Motor neuron (in vitro differentiated cells): ENCODE measurements at regions not wholly inside any gene's neighbourhood (a gene's known extent, or its start where the extent isn't known, plus 50 kb on each side); places are given as distances from the start of the nearest gene placed in this dataset.
"Not testable (repeated sequence)": the region's sequence is repeated elsewhere in the genome, so short reads cannot be mapped to it uniquely, and the experiment has no call there.

ENCODE experiments used
- ATAC-seq, 8 experiments: fragments of 200-7000 bp; cut with Tn5 transposase; replicated peaks in 6 of 8; 2 replicates each; pipeline ENCODE4 v1.8.0; 2021; ENCODE audit warnings: mild to moderate bottlenecking in 8 of 8, moderate library complexity in 8 of 8
- H3K27ac ChIP-seq, 2 donors: fragments of 250-450 bp; sonication (Bioruptor Pico); 2 replicates each; pipeline ENCODE4 v1.9.0; 2021; ENCODE audit warnings: antibody characterized with exemption in 2 of 2, mild to moderate bottlenecking in 2 of 2, moderate library complexity in 1 of 2
- H3K4me1 ChIP-seq, 2 donors: fragments of 250-450 bp; sonication (Bioruptor Pico); replicated peaks in 1 of 2; 2 replicates each; pipeline ENCODE4 v1.6.1; 2021; ENCODE audit warnings: antibody characterized with exemption in 2 of 2, mild to moderate bottlenecking in 2 of 2, moderate library complexity in 1 of 2
- H3K4me3 ChIP-seq, 5 donors: fragments of 250-450 bp; sonication (Bioruptor Pico); 2 replicates each; pipeline ENCODE4 v1.9.0; 2021; ENCODE audit warnings: antibody characterized with exemption in 5 of 5, mild to moderate bottlenecking in 5 of 5, moderate library complexity in 4 of 5
- WGBS, 10 experiments: fragments of 450-650 bp; shearing (Covaris generic); methylation state at CpG; one replicate each; pipeline ENCODE4 v1.0.0; 2022; 5-methylcytosine and 5-hydroxymethylcytosine counted together
- in situ Hi-C, 9 experiments: fragments of 400-800 bp; cut with MboI; loops; one replicate each; pipeline ENCODE4 v1.15.0; 2021; ENCODE audit warnings: low sequenced_read_pairs in 9 of 9, low pct_unique_long_range_greater_than_20kb in 2 of 9; ENCODE audit not compliant: unreplicated experiment in 9 of 9

- 13 to 93% (median 67%) methylated on average over 1 to 2 of the region's 2 CpGs; no CpG with 5 or more reads in 1 of the 10 experiments for WGBS, 10 experiments
- no peak overlapping the region for H3K4me3 ChIP-seq
- H3K27ac ChIP-seq, result no peak overlapping the region
- no peaks in the 10 kb centered on the region for H3K4me1 ChIP-seq
- no peak for ATAC-seq
- in situ Hi-C loops, result no loop called here
Observed at GRCh38 chr12:88876857-88877256, 296.6 kb upstream of the KITLG start.

- Histone ChIP-seq H3K27ac (no peak overlapping the region), H3K4me3 (no peak overlapping the region), H3K4me1 (no peaks in the 10 kb centered on the region)
- WGBS, 10 experiments, result 0 to 68% (median 48%) methylated on average over 1 to 3 of the region's 3 CpGs
- in situ Hi-C loops, result no loop called here
- no peak for ATAC-seq
Observed at GRCh38 chr12:88870000-88870737, 289.9 kb upstream of the KITLG start.

- in situ Hi-C loops, result no loop called here
- ATAC-seq, result peak in 3 of 8 experiments; percentile 34 to 54 (median 41)
- H3K4me1 ChIP-seq, result peaks cover 3 to 4% of the 10 kb centered on the region in 2 donors
- no peak overlapping the region for H3K4me3 ChIP-seq
- H3K27ac ChIP-seq, result no peak overlapping the region
Observed at GRCh38 chr12:88868050-88868449, 287.8 kb upstream of the KITLG start.

GRCh38 chr12:88867510-88867909 lies 287.2 kb upstream of the KITLG start:
- Histone ChIP-seq H3K4me1 (peaks cover 4% of the 10 kb centered on the region in 2 donors), H3K4me3 (no peak overlapping the region), H3K27ac (no peak overlapping the region)
- in situ Hi-C loops, result no loop called here
- WGBS, 10 experiments, result 14 to 92% (median 47%) methylated on average over 2 of the region's 2 CpGs; no CpG with 5 or more reads in 1 of the 10 experiments
- ATAC-seq, result peak in 2 of 8 experiments; percentile 79 to 85

DNA sequence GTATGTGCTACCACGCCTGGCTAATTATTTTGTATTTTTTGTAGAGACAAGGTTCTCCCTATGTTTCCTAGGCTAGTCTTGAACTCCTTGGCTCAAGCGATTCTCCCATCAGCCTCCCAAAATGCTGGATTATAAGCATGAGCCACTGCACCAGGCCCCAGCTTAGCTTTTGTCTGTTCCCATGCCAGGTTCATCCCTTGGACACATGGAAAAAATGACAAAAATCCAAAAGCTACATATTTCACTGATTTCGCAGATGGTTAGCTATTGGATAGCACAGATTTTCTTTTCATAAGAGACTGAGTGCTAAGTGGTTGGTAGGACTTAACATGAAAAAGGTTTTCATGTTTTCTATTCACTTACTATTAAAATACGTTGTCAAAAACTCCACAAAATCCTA lies 286.6 kb upstream of the KITLG start:
- in situ Hi-C loops, result no loop called here
- Histone ChIP-seq H3K4me3 (no peak overlapping the region), H3K4me1 (peaks cover 4% of the 10 kb centered on the region in 2 donors), H3K27ac (no peak overlapping the region)
- ATAC-seq, result no peak
- 50 to 96% (median 79%) methylated on average over 1 to 4 of the region's 4 CpGs for WGBS, 10 experiments

DNA sequence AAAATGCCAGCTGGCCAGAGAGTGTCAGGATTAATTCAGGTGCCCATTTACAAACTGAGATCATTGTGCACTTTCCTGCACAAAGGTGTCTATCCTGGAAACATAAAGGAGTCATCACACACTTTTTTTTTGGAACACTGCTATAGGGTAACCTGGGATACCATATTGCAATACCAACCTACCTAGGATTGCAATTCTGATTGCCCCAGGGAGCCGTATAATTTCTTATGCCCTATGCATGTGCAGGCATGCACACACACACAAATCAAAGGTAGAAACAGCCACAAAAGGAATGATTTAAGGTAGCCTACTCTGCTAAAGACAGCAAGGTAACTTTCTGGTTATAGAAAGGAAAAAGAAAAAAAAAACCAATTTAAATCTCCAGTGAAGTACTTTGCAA lies 285.3 kb upstream of the KITLG start:
- 38 to 100% (median 85%) methylated on average over 1 of the region's 1 CpG; no CpG with 5 or more reads in 4 of the 10 experiments for WGBS, 10 experiments
- peaks cover 4% of the 10 kb centered on the region in 2 donors for H3K4me1 ChIP-seq
- no peak overlapping the region for H3K4me3 ChIP-seq
- in situ Hi-C loops, result no loop called here
- ATAC-seq, result no peak
- H3K27ac ChIP-seq, result no peak overlapping the region

DNA sequence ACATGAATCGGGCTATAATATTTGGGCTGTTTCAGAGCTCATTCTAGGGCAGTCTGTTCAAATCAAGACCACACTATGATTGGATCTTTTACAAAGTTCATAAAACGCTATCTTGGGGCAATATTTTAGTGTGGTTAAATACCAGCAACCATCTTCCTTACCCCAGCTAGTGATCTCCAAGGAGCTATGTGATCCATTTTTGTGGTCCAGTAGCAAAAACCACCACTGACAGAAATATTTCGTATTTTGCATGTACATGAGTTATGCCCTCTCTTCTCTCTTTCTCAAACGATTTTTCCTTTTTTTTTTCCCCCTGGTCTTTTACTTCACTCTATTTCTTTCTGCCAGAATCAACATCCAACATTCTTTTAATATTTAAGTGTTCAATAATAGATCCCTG lies 280.6 kb upstream of the KITLG start:
- H3K27ac ChIP-seq, result no peak overlapping the region
- no peak overlapping the region for H3K4me3 ChIP-seq
- in situ Hi-C loops, result no loop called here
- ATAC-seq, result no peak
- 50 to 96% (median 80%) methylated on average over 2 to 4 of the region's 4 CpGs; no CpG with 5 or more reads in 1 of the 10 experiments for WGBS, 10 experiments
- peaks cover 4% of the 10 kb centered on the region in 2 donors for H3K4me1 ChIP-seq

DNA sequence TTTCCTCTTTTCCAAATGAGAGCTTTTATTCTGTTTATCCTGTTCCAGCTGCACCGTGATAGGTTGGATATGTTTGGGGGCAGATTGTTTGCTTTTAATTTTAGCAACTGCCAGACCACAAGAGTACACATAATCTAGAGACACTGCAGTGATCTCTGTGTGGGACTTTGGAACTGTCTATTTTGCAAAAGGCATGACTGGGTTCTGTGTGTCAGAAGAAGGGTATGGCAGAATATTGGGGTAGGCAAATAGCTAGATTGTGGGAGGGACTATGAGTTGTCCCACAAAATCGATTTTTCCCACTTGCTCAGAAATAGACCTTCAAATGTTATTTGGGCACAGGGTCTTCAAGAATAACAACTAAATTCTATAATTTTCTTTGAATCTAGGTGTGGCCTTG lies 275.9 kb upstream of the KITLG start:
- H3K4me3 ChIP-seq, result no peak overlapping the region
- no peaks in the 10 kb centered on the region for H3K4me1 ChIP-seq
- no peak overlapping the region for H3K27ac ChIP-seq
- WGBS, 10 experiments, result 0 to 100% (median 79%) methylated on average over 1 to 2 of the region's 2 CpGs; no CpG with 5 or more reads in 2 of the 10 experiments
- no peak for ATAC-seq
- in situ Hi-C loops, result no loop called here

DNA sequence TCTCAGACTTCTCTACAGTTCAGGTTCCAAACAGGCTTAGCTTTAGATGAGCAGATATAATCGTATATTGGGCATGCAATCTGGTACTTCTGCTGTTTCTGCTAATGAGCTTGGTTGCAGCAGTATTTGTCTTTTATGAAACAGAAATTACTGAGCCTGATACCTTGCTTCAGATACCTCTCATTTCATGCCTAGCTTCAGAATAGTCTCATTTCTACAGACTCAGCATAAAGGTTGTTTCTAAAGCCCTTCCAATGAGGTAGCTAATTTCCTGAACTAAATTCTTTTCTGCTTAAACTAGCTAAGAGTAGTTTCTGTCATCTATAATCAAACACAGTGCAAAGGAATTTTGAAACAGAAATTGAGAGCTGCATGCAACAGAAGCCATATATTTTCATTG lies 275.0 kb upstream of the KITLG start:
- in situ Hi-C loops, result no loop called here
- H3K27ac ChIP-seq, result no peak overlapping the region
- H3K4me1 ChIP-seq, result no peaks in the 10 kb centered on the region
- 20 to 100% (median 88%) methylated on average over 1 of the region's 1 CpG; no CpG with 5 or more reads in 3 of the 10 experiments for WGBS, 10 experiments
- no peak overlapping the region for H3K4me3 ChIP-seq
- ATAC-seq, result no peak

DNA sequence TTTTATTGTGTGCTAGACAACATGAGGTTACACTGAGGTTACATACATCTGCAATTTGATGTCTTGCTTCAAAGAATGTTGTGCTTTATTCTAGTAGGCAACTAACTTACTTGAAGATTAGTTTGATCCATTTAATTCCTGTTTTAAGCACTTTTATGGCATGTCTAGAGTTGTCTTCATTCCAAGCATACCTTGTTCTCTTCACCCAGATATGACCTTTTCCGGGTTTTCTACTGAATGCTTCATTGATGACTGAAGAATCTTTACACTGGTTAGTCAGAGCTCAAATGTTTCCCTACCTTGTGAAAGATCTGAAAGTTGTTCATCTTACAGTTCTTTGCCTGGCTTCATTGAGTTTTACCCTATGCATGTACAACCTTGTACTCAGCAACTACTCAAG lies 274.0 kb upstream of the KITLG start:
- WGBS, 10 experiments, result 0 to 100% (median 18%) methylated on average over 1 of the region's 1 CpG; no CpG with 5 or more reads in 4 of the 10 experiments

DNA sequence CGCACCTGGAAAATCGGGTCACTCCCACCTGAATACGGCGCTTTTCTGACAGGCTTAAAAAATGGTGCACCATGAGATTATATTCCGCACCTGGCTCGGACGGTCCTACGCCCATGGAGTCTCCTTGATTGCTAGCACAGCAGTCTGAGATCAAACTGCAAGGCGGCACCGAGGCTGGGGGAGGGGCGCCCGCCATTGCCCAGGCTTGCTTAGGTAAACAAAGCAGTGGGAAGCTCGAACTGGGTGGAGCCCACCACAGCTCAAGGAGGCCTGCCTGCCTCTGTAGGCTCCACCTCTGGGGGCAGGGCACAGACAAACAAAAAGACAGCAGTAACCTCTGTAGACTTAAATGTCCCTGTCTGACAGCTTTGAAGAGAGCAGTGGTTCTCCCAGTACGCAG lies 267.0 kb upstream of the KITLG start:
- ATAC-seq, H3K4me3 ChIP-seq, in situ Hi-C loops, H3K27ac ChIP-seq, H3K4me1 ChIP-seq: not testable (repeated sequence)
- WGBS, 10 experiments, result no CpG with 5 or more reads among the region's 14 CpGs

More for the DNA sequence above, 274.0 kb upstream of the KITLG start:
- H3K27ac ChIP-seq, result no peak overlapping the region
- H3K4me3 ChIP-seq, result no peak overlapping the region
- H3K4me1 ChIP-seq, result no peaks in the 10 kb centered on the region
- ATAC-seq, result peak in 3 of 8 experiments; percentile 27 to 86 (median 37)
- in situ Hi-C loops, result no loop called here

GRCh38 chr12:88844426-88844825 lies 264.2 kb upstream of the KITLG start:
- ATAC-seq, result no peak
- in situ Hi-C loops, result no loop called here

GRCh38 chr12:88842314-88842713 lies 262.0 kb upstream of the KITLG start:
- H3K27ac ChIP-seq, result no peak overlapping the region
- in situ Hi-C loops, result no loop called here
- 17 to 86% (median 67%) methylated on average over 1 to 3 of the region's 3 CpGs; no CpG with 5 or more reads in 1 of the 10 experiments for WGBS, 10 experiments
- H3K4me1 ChIP-seq, result no peaks in the 10 kb centered on the region
- no peak overlapping the region for H3K4me3 ChIP-seq
- no peak for ATAC-seq

More at GRCh38 chr12:88844426-88844825, 264.2 kb upstream of the KITLG start:
- Histone ChIP-seq H3K4me1 (no peaks in the 10 kb centered on the region), H3K27ac (no peak overlapping the region), H3K4me3 (no peak overlapping the region)
- 64 to 96% (median 85%) methylated on average over 2 to 6 of the region's 8 CpGs; no CpG with 5 or more reads in 6 of the 10 experiments for WGBS, 10 experiments

GRCh38 chr12:88839486-88839885 lies 259.2 kb upstream of the KITLG start:
- whole genome bisulfite sequencing, 10 experiments, result 39 to 100% (median 86%) methylated on average over 1 to 2 of the region's 2 CpGs; no CpG with 5 or more reads in 2 of the 10 experiments
- no peak overlapping the region for H3K27ac ChIP-seq
- H3K4me1 ChIP-seq, result peaks cover 0 to under 1% of the 10 kb centered on the region in 2 donors
- no peak overlapping the region for H3K4me3 ChIP-seq
- ATAC-seq, result no peak
- in situ Hi-C loops, result no loop called here
